PC-9 (cell line): ENCODE measurements at regions not wholly inside any gene's neighbourhood (a gene's known extent, or its start where the extent isn't known, plus 50 kb on each side); places are given as distances from the start of the nearest gene placed in this dataset.

Experiments
- BruUV-seq: library from RNA; stranded (reverse); fragments of 400-500 nt; replicated peaks from 2 replicates; lab custom pipeline; 2021; lab: Mats Ljungman, UMichigan
- CTCF ChIA-PET: fragments of 300-600 bp; sonication (Branson Sonifier 250); formaldehyde crosslinking; loops from one replicate; lab custom pipeline; 2022; ENCODE audit warnings: antibody characterized with exemption; lab: Charles Lee
- POLR2A ChIA-PET: fragments of 300-600 bp; sonication (Branson Sonifier 250); formaldehyde crosslinking; loops from one replicate; lab custom pipeline; 2022; ENCODE audit warnings: antibody characterized with exemption; ENCODE audit not compliant: unreplicated experiment; lab: Charles Lee
- DNase-seq, 2 experiments: peaks; one replicate each; pipeline versions ENCODE4 v3.0.0 to v3.0.0-alpha.2; 2015 to 2022; ENCODE audit warnings: mixed read lengths in 1 of 2
- H2AFZ ChIP-seq: fragments of 200-600 bp; sonication (generic); 2 replicates; pipeline ENCODE4 v1.8.1; 2017; ENCODE audit warnings: antibody characterized with exemption
- H3F3A ChIP-seq: fragments of 200-600 bp; sonication (generic); 2 replicates; pipeline ENCODE4 v1.8.1; 2017; ENCODE audit warnings: antibody characterized with exemption, mild to moderate bottlenecking, low read depth; ENCODE audit not compliant: insufficient read depth
- H3K27ac ChIP-seq: fragments of 200-600 bp; sonication (generic); 2 replicates; pipeline ENCODE4 v1.6.1; 2016; ENCODE audit warnings: mixed run types
- H3K27me3 ChIP-seq: fragments of 200-600 bp; sonication (generic); 2 replicates; pipeline ENCODE4 v1.6.1; 2016; ENCODE audit warnings: low read depth, mixed run types; ENCODE audit not compliant: insufficient read depth
- H3K36me3 ChIP-seq: fragments of 200-600 bp; sonication (generic); 2 replicates; pipeline ENCODE4 v1.6.1; 2016; ENCODE audit warnings: low read depth, mixed run types
- H3K4me1 ChIP-seq: fragments of 200-600 bp; sonication (generic); replicated peaks from 2 replicates; pipeline ENCODE4 v1.6.1; 2016; ENCODE audit warnings: mixed run types; ENCODE audit not compliant: insufficient read depth
- H3K4me2 ChIP-seq: fragments of 200-600 bp; sonication (generic); 2 replicates; pipeline ENCODE4 v1.6.1; 2017; ENCODE audit warnings: mixed run types
- H3K4me3 ChIP-seq: fragments of 200-600 bp; sonication (generic); 2 replicates; pipeline ENCODE4 v1.6.1; 2016; ENCODE audit warnings: mixed run types
- H3K79me2 ChIP-seq: fragments of 200-600 bp; sonication (generic); 2 replicates; pipeline ENCODE4 v1.6.1; 2017; ENCODE audit warnings: low read depth, mixed run types
- H3K9me2 ChIP-seq: fragments of 200-600 bp; sonication (generic); 2 replicates; pipeline ENCODE4 v1.8.1; 2017; ENCODE audit warnings: mild to moderate bottlenecking; ENCODE audit not compliant: insufficient read depth
- H3K9me3 ChIP-seq: fragments of 200-600 bp; sonication (generic); 2 replicates; pipeline ENCODE4 v1.8.1; 2016; ENCODE audit warnings: low read depth; ENCODE audit not compliant: insufficient read depth
- H4K20me1 ChIP-seq: fragments of 200-600 bp; sonication (generic); 2 replicates; pipeline ENCODE4 v1.8.1; 2017; ENCODE audit not compliant: insufficient read depth
- CTCF ChIP-seq: fragments of 200-600 bp; sonication (generic); conservative IDR thresholded peaks from 2 replicates; pipeline ENCODE4 v1.6.1; 2017; ENCODE audit warnings: mixed run types, antibody characterized with exemption, mild to moderate bottlenecking, moderate library complexity
- EZH2 ChIP-seq: fragments of 200-600 bp; sonication (generic); IDR thresholded peaks from 2 replicates; pipeline ENCODE4 v1.8.0; 2017; ENCODE audit warnings: antibody characterized with exemption, low read depth
- intact Hi-C: fragments of 100-400 bp; cut with micrococcal nuclease; formaldehyde crosslinking; loops from one replicate; pipeline ENCODE4 v1.10.0; 2022; ENCODE audit not compliant: unreplicated experiment

- no peaks in the 10 kb centered on the region for H3K79me2 ChIP-seq
- ChIA-PET POLR2A (no interaction called here), CTCF (no interaction called here)
- H3K27ac ChIP-seq = no peak overlapping the region
- no peaks in the 10 kb centered on the region for H3K36me3 ChIP-seq
- no peak overlapping the region for H2AFZ ChIP-seq
- peaks cover 67% of the 10 kb centered on the region for H3K27me3 ChIP-seq
- no peaks in the 10 kb centered on the region for H3K4me1 ChIP-seq
- H3K9me3 ChIP-seq = no peaks in the 10 kb centered on the region
- TF ChIP-seq CTCF (no peak), EZH2 (no peak)
- no peak overlapping the region for H3K4me3 ChIP-seq
- intact Hi-C loops = no loop called here
- no peaks in the 10 kb centered on the region for H3F3A ChIP-seq
- H4K20me1 ChIP-seq = no peaks in the 10 kb centered on the region
- peak in 1 of 2 experiments; percentile 2 for DNase-seq
- H3K4me2 ChIP-seq = 0 out of 2 replicates have a peak overlapping the region, but pooled peaks have one; percentile 17
- BruUV-seq = no TSS peak
- no peaks in the 10 kb centered on the region; the same call in 1 of the 2 replicates for H3K9me2 ChIP-seq
Observed at GRCh38 chr20:40913224-40914185, 115.1 kb upstream of the TOP1 start.

GRCh38 chr20:40915756-40916155 lies 112.9 kb upstream of the TOP1 start:
- no TSS peak for BruUV-seq
- Histone ChIP-seq H3K27me3 (peaks cover 49% of the 10 kb centered on the region), H3K4me1 (no peaks in the 10 kb centered on the region), H3K9me2 (no peaks in the 10 kb centered on the region; the same call in 1 of the 2 replicates), H3K4me3 (no peak overlapping the region), H2AFZ (no peak overlapping the region), H4K20me1 (no peaks in the 10 kb centered on the region), H3F3A (no peaks in the 10 kb centered on the region), H3K36me3 (no peaks in the 10 kb centered on the region), H3K9me3 (peaks cover 5% of the 10 kb centered on the region; the same call in 1 of the 2 replicates), H3K79me2 (no peaks in the 10 kb centered on the region), H3K27ac (no peak overlapping the region), H3K4me2 (no peak overlapping the region)
- ChIA-PET CTCF (no interaction called here), POLR2A (no interaction called here)
- TF ChIP-seq CTCF (no peak), EZH2 (no peak)
- DNase-seq = no peak
- intact Hi-C loops = no loop called here

GRCh38 chr20:40916276-40916675 lies 112.3 kb upstream of the TOP1 start:
- intact Hi-C loops = no loop called here
- ChIA-PET CTCF (no interaction called here), POLR2A (no interaction called here)
- no peaks in the 10 kb centered on the region; the same call in 1 of the 2 replicates for H3K9me2 ChIP-seq
- H3K4me1 ChIP-seq = no peaks in the 10 kb centered on the region
- H3K9me3 ChIP-seq = peaks cover 6% of the 10 kb centered on the region; the same call in 1 of the 2 replicates
- H2AFZ ChIP-seq = no peak overlapping the region
- no peak for DNase-seq
- no TSS peak for BruUV-seq
- H3K4me3 ChIP-seq = no peak overlapping the region; the same call in 1 of the 2 replicates
- TF ChIP-seq CTCF (no peak), EZH2 (no peak)
- no peaks in the 10 kb centered on the region for H3F3A ChIP-seq
- H3K36me3 ChIP-seq = no peaks in the 10 kb centered on the region
- no peak overlapping the region for H3K4me2 ChIP-seq
- no peak overlapping the region for H3K27ac ChIP-seq
- peaks cover 44% of the 10 kb centered on the region for H3K27me3 ChIP-seq
- no peaks in the 10 kb centered on the region for H3K79me2 ChIP-seq
- no peaks in the 10 kb centered on the region for H4K20me1 ChIP-seq
